HEK293 (cell line): ENCODE measurements at regions not wholly inside any gene's neighbourhood (a gene's known extent, or its start where the extent isn't known, plus 50 kb on each side); places are given as distances from the start of the nearest gene placed in this dataset.

ENCODE experiments used
- MEIS1 ChIP-seq: sonication (generic); formaldehyde crosslinking; IDR thresholded peaks from 2 replicates; pipeline ENCODE4 v1.8.1; 2022; ENCODE audit warnings: missing genetic modification reagents, mild to moderate bottlenecking, borderline replicate concordance
- ZBTB7A ChIP-seq: fragments of 450-650 bp; formaldehyde crosslinking; IDR thresholded peaks from 2 replicates; pipeline ENCODE4 v1.5.1; 2016; ENCODE audit warnings: low read depth, missing biosample characterization, missing genetic modification characterization
- ZNF146 ChIP-seq: fragments of 450-650 bp; formaldehyde crosslinking; IDR thresholded peaks from 2 replicates; pipeline ENCODE4 v1.5.1; 2016; ENCODE audit warnings: missing biosample characterization, missing genetic modification characterization
- ZNF561 ChIP-seq: fragments of 450-650 bp; IDR thresholded peaks from 2 replicates; pipeline ENCODE4 v1.5.1; 2018; ENCODE audit warnings: missing biosample characterization, missing genetic modification characterization, borderline replicate concordance
- ZNF629 ChIP-seq: fragments of 450-650 bp; formaldehyde crosslinking; IDR thresholded peaks from 2 replicates; pipeline ENCODE4 v1.5.1; 2017; ENCODE audit warnings: missing biosample characterization, missing genetic modification characterization
- TF ChIP-seq, protein P1 (sequence below): fragments of 450-650 bp; formaldehyde crosslinking; IDR thresholded peaks from 2 replicates; pipeline ENCODE4 v1.5.1; 2016; ENCODE audit warnings: missing biosample characterization, missing genetic modification characterization
- TF ChIP-seq, protein P2 (sequence below): fragments of 450-650 bp; formaldehyde crosslinking; IDR thresholded peaks from 2 replicates; pipeline ENCODE4 v1.5.1; 2016; ENCODE audit warnings: missing biosample characterization, missing genetic modification characterization
- TF ChIP-seq, protein P3 (sequence below): fragments of 450-650 bp; IDR thresholded peaks from 2 replicates; pipeline ENCODE4 v1.5.1; 2018; ENCODE audit warnings: missing biosample characterization, mild to moderate bottlenecking, missing genetic modification characterization
- TF ChIP-seq, protein P4 (sequence below): fragments of 450-650 bp; formaldehyde crosslinking; IDR thresholded peaks from 2 replicates; pipeline ENCODE4 v1.5.1; 2016; ENCODE audit warnings: missing biosample characterization, missing genetic modification characterization, borderline replicate concordance

DNA sequence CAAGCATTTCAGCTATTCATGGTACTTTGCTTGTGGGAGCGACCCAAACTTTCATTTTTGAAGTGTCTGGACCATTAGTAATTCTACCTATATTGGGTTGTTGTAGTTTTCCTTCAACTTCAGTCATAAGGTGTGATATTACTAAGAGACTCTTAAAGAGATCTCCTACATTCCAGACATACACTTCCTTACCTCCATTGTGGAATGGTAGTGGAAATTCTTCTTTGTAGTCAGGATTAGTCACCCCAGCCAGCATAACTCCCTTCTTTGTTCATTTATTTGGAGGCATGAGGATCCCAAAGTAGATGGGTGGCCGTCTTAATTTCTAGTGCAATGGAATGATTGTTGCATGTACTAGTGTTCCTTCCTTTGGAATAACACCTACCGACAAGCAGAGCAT, 991.4 kb downstream of the ARAP2 start:
- TF ChIP-seq, protein P1, sequence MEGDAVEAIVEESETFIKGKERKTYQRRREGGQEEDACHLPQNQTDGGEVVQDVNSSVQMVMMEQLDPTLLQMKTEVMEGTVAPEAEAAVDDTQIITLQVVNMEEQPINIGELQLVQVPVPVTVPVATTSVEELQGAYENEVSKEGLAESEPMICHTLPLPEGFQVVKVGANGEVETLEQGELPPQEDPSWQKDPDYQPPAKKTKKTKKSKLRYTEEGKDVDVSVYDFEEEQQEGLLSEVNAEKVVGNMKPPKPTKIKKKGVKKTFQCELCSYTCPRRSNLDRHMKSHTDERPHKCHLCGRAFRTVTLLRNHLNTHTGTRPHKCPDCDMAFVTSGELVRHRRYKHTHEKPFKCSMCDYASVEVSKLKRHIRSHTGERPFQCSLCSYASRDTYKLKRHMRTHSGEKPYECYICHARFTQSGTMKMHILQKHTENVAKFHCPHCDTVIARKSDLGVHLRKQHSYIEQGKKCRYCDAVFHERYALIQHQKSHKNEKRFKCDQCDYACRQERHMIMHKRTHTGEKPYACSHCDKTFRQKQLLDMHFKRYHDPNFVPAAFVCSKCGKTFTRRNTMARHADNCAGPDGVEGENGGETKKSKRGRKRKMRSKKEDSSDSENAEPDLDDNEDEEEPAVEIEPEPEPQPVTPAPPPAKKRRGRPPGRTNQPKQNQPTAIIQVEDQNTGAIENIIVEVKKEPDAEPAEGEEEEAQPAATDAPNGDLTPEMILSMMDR (tag by site-specific recombination): no peak
- TF ChIP-seq MEIS1 (CRISPR knock-in tag): no peak
- TF ChIP-seq, protein P2, sequence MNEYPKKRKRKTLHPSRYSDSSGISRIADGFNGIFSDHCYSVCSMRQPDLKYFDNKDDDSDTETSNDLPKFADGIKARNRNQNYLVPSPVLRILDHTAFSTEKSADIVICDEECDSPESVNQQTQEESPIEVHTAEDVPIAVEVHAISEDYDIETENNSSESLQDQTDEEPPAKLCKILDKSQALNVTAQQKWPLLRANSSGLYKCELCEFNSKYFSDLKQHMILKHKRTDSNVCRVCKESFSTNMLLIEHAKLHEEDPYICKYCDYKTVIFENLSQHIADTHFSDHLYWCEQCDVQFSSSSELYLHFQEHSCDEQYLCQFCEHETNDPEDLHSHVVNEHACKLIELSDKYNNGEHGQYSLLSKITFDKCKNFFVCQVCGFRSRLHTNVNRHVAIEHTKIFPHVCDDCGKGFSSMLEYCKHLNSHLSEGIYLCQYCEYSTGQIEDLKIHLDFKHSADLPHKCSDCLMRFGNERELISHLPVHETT: no peak
- TF ChIP-seq ZNF561 (tag by site-specific recombination): no peak
- TF ChIP-seq ZNF629 (tag by site-specific recombination): no peak
- no peak for TF ChIP-seq ZBTB7A (tag by site-specific recombination)
- TF ChIP-seq, protein P3, sequence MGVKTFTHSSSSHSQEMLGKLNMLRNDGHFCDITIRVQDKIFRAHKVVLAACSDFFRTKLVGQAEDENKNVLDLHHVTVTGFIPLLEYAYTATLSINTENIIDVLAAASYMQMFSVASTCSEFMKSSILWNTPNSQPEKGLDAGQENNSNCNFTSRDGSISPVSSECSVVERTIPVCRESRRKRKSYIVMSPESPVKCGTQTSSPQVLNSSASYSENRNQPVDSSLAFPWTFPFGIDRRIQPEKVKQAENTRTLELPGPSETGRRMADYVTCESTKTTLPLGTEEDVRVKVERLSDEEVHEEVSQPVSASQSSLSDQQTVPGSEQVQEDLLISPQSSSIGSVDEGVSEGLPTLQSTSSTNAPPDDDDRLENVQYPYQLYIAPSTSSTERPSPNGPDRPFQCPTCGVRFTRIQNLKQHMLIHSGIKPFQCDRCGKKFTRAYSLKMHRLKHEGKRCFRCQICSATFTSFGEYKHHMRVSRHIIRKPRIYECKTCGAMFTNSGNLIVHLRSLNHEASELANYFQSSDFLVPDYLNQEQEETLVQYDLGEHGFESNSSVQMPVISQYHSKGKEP (tag by site-specific recombination): no peak
- TF ChIP-seq ZNF146: no peak
- TF ChIP-seq, protein P4, sequence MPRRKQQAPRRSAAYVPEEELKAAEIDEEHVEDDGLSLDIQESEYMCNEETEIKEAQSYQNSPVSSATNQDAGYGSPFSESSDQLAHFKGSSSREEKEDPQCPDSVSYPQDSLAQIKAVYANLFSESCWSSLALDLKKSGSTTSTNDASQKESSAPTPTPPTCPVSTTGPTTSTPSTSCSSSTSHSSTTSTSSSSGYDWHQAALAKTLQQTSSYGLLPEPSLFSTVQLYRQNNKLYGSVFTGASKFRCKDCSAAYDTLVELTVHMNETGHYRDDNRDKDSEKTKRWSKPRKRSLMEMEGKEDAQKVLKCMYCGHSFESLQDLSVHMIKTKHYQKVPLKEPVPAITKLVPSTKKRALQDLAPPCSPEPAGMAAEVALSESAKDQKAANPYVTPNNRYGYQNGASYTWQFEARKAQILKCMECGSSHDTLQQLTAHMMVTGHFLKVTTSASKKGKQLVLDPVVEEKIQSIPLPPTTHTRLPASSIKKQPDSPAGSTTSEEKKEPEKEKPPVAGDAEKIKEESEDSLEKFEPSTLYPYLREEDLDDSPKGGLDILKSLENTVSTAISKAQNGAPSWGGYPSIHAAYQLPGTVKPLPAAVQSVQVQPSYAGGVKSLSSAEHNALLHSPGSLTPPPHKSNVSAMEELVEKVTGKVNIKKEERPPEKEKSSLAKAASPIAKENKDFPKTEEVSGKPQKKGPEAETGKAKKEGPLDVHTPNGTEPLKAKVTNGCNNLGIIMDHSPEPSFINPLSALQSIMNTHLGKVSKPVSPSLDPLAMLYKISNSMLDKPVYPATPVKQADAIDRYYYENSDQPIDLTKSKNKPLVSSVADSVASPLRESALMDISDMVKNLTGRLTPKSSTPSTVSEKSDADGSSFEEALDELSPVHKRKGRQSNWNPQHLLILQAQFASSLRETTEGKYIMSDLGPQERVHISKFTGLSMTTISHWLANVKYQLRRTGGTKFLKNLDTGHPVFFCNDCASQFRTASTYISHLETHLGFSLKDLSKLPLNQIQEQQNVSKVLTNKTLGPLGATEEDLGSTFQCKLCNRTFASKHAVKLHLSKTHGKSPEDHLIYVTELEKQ (tag by site-specific recombination): no peak
